DMS53 (cell line): ENCODE measurements at regions not wholly inside any gene's neighbourhood (a gene's known extent, or its start where the extent isn't known, plus 50 kb on each side); places are given as distances from the start of the nearest gene placed in this dataset.
"Not testable (repeated sequence)": the region's sequence is repeated elsewhere in the genome, so short reads cannot be mapped to it uniquely, and the experiment has no call there.

ENCODE experiments used
- DNase-seq: peaks from one replicate; lab custom pipeline; 2025; lab: John Stamatoyannopoulos, UW

GRCh38 chr18:70598406-70598805 is 309.6 kb downstream of the SOCS6 start:
- DNase-seq, result no peak

GRCh38 chr18:70582981-70583380 is 294.1 kb downstream of the SOCS6 start:
- no peak for DNase-seq

GRCh38 chr18:70578480-70578879 is 289.6 kb downstream of the SOCS6 start:
- peak; percentile 45 for DNase-seq

GRCh38 chr18:70577023-70577420 is 288.2 kb downstream of the SOCS6 start:
- no peak for DNase-seq

- DNase-seq, result no peak
Measured at GRCh38 chr18:70576276-70577022, 287.6 kb downstream of the SOCS6 start.

GRCh38 chr18:70574951-70575350 is 286.1 kb downstream of the SOCS6 start:
- not testable (repeated sequence) for DNase-seq

- not testable (repeated sequence) for DNase-seq
Measured at GRCh38 chr18:70569647-70570046, 280.8 kb downstream of the SOCS6 start.

GRCh38 chr18:70559446-70559845 is 270.6 kb downstream of the SOCS6 start:
- peak; percentile 62 for DNase-seq

- no peak for DNase-seq
Measured at GRCh38 chr18:70558371-70558770, 269.5 kb downstream of the SOCS6 start.

- DNase-seq, result no peak
Measured at GRCh38 chr18:70554854-70555445, 266.1 kb downstream of the SOCS6 start.

- no peak for DNase-seq
Measured at GRCh38 chr18:70553936-70554260, 265.1 kb downstream of the SOCS6 start.

- no peak for DNase-seq
Measured at GRCh38 chr18:70553245-70553935, 264.5 kb downstream of the SOCS6 start.

GRCh38 chr18:70536370-70537062 is 247.7 kb downstream of the SOCS6 start:
- no peak for DNase-seq

- DNase-seq, result no peak
Measured at GRCh38 chr18:70535041-70535440, 246.2 kb downstream of the SOCS6 start.

- DNase-seq, result not testable (repeated sequence)
Measured at GRCh38 chr18:70525322-70525721, 236.5 kb downstream of the SOCS6 start.

- DNase-seq, result peak; percentile 97
Measured at GRCh38 chr18:70523792-70524182, 234.9 kb downstream of the SOCS6 start.

GRCh38 chr18:70523035-70523791 is 234.4 kb downstream of the SOCS6 start:
- DNase-seq, result peak; percentile 91

GRCh38 chr18:70522183-70522680 is 233.4 kb downstream of the SOCS6 start:
- DNase-seq, result peak; percentile 40

GRCh38 chr18:70520867-70521266 is 232.0 kb downstream of the SOCS6 start:
- peak; percentile 41 for DNase-seq

GRCh38 chr18:70513502-70514171 is 224.8 kb downstream of the SOCS6 start:
- peak; percentile 86 for DNase-seq

GRCh38 chr18:70507970-70508369 is 219.1 kb downstream of the SOCS6 start:
- no peak for DNase-seq
